Glutamatergic neuron (in vitro differentiated cells): ENCODE measurements at regions not wholly inside any gene's neighbourhood (a gene's known extent, or its start where the extent isn't known, plus 50 kb on each side); places are given as distances from the start of the nearest gene placed in this dataset.

ENCODE experiments used
- DNase-seq: peaks from one replicate; pipeline ENCODE4 v3.0.0; 2022
- H3K27ac Mint-ChIP-seq: one replicate; pipeline ENCODE4 v1.8.0; 2020; ENCODE audit warnings: mild to moderate bottlenecking, mixed read lengths, inconsistent platforms; ENCODE audit not compliant: unreplicated experiment
- H3K27me3 Mint-ChIP-seq: one replicate; pipeline ENCODE4 v1.8.0; 2020; ENCODE audit warnings: mild to moderate bottlenecking, moderate library complexity, mixed read lengths, inconsistent platforms; ENCODE audit not compliant: unreplicated experiment
- H3K36me3 Mint-ChIP-seq: one replicate; pipeline ENCODE4 v1.8.0; 2020; ENCODE audit warnings: mild to moderate bottlenecking, mixed read lengths, inconsistent platforms; ENCODE audit not compliant: unreplicated experiment
- H3K4me1 Mint-ChIP-seq: one replicate; pipeline ENCODE4 v1.8.0; 2020; ENCODE audit warnings: mild to moderate bottlenecking, low read depth, mixed read lengths, inconsistent platforms; ENCODE audit not compliant: unreplicated experiment
- H3K4me3 Mint-ChIP-seq: one replicate; pipeline ENCODE4 v1.8.0; 2020; ENCODE audit warnings: mild to moderate bottlenecking, mixed read lengths, inconsistent platforms; ENCODE audit not compliant: unreplicated experiment
- H3K9me3 Mint-ChIP-seq: one replicate; pipeline ENCODE4 v1.8.0; 2020; ENCODE audit warnings: mild to moderate bottlenecking, moderate library complexity, mixed read lengths, inconsistent platforms; ENCODE audit not compliant: unreplicated experiment
- CTCF ChIP-seq: fragments of 200-600 bp; sonication (generic); IDR thresholded peaks from one replicate; pipeline ENCODE4 v1.5.0; 2021; ENCODE audit not compliant: partially characterized antibody, unreplicated experiment

GRCh38 chr10:34024693-34025425 is 690.4 kb upstream of the NRP1 start:
- no peak for DNase-seq
- no peak overlapping the region for H3K4me3 Mint-ChIP-seq
- no peak overlapping the region for H3K27ac Mint-ChIP-seq
- no peaks in the 10 kb centered on the region for H3K27me3 Mint-ChIP-seq
- H3K36me3 Mint-ChIP-seq: no peaks in the 10 kb centered on the region
- H3K4me1 Mint-ChIP-seq: no peaks in the 10 kb centered on the region
- H3K9me3 Mint-ChIP-seq: peaks cover 6% of the 10 kb centered on the region
- no peak for TF ChIP-seq CTCF

GRCh38 chr10:34024282-34024681 is 689.8 kb upstream of the NRP1 start:
- no peak for TF ChIP-seq CTCF

GRCh38 chr10:34022195-34022594 is 687.7 kb upstream of the NRP1 start:
- H3K36me3 Mint-ChIP-seq: no peaks in the 10 kb centered on the region
- H3K4me3 Mint-ChIP-seq: no peak overlapping the region
- no peak for DNase-seq
- peaks cover 3% of the 10 kb centered on the region for H3K9me3 Mint-ChIP-seq
- no peak for TF ChIP-seq CTCF
- H3K4me1 Mint-ChIP-seq: no peaks in the 10 kb centered on the region
- H3K27me3 Mint-ChIP-seq: no peaks in the 10 kb centered on the region
- H3K27ac Mint-ChIP-seq: no peak overlapping the region

More at GRCh38 chr10:34024282-34024681, 689.8 kb upstream of the NRP1 start:
- Mint-ChIP-seq H3K27ac (no peak overlapping the region), H3K4me1 (no peaks in the 10 kb centered on the region), H3K4me3 (no peak overlapping the region), H3K27me3 (no peaks in the 10 kb centered on the region), H3K36me3 (no peaks in the 10 kb centered on the region), H3K9me3 (peaks cover 6% of the 10 kb centered on the region)
- no peak for DNase-seq

GRCh38 chr10:34018784-34019183 is 684.3 kb upstream of the NRP1 start:
- peaks cover 2% of the 10 kb centered on the region for H3K36me3 Mint-ChIP-seq
- DNase-seq: no peak
- no peak overlapping the region for H3K27ac Mint-ChIP-seq
- no peak for TF ChIP-seq CTCF
- peaks cover 5% of the 10 kb centered on the region for H3K9me3 Mint-ChIP-seq
- H3K4me1 Mint-ChIP-seq: peaks cover 3% of the 10 kb centered on the region
- H3K27me3 Mint-ChIP-seq: peaks cover 2% of the 10 kb centered on the region
- H3K4me3 Mint-ChIP-seq: no peak overlapping the region

- H3K27me3 Mint-ChIP-seq: peaks cover 2% of the 10 kb centered on the region
- peaks cover 6% of the 10 kb centered on the region for H3K36me3 Mint-ChIP-seq
- DNase-seq: no peak
- H3K4me3 Mint-ChIP-seq: no peak overlapping the region
- TF ChIP-seq CTCF: no peak
- peaks cover 3% of the 10 kb centered on the region for H3K4me1 Mint-ChIP-seq
- no peak overlapping the region for H3K27ac Mint-ChIP-seq
- peaks cover 7% of the 10 kb centered on the region for H3K9me3 Mint-ChIP-seq
These were observed 683.7 kb upstream of the NRP1 start for GRCh38 chr10:34018129-34018528.
